ENCODE measurements at regions not wholly inside any gene's neighbourhood (a gene's known extent, or its start where the extent isn't known, plus 50 kb on each side); places are given as distances from the start of the nearest gene placed in this dataset.

GRCh38 chr19:31578326-31578725 is 229.1 kb upstream of the TSHZ3 start (continued):
- TF ChIP-seq ZNF30 (CRISPR knock-in tag; IDR thresholded peaks at IDR 0.05) (no peak), ZNF567 (CRISPR knock-in tag; IDR thresholded peaks at IDR 0.05; ENCODE audit: borderline replicate concordance) (no peak), DMTF1 (CRISPR knock-in tag; IDR thresholded peaks at IDR 0.05) (no peak), HOXA5 (CRISPR knock-in tag; IDR thresholded peaks at IDR 0.05) (no peak), ZNF83 (CRISPR knock-in tag; IDR thresholded peaks at IDR 0.05; ENCODE audit: borderline replicate concordance) (no peak), ZNF773 (CRISPR knock-in tag; IDR thresholded peaks at IDR 0.05; ENCODE audit: borderline replicate concordance) (no peak), ZNF609 (CRISPR knock-in tag; IDR thresholded peaks at IDR 0.05; ENCODE audit: borderline replicate concordance) (no peak)

All from HepG2 (cell line).